ENCODE measurements at regions not wholly inside any gene's neighbourhood (a gene's known extent, or its start where the extent isn't known, plus 50 kb on each side); places are given as distances from the start of the nearest gene placed in this dataset.

GRCh38 chr1:220999872-221000863 lies 120.9 kb downstream of the HLX start:
- TF ChIP-seq GATA2 (IDR thresholded peaks at IDR 0.05; ENCODE audit: low read depth, low read length) (no peak), GATA3 (IDR thresholded peaks at IDR 0.05; ENCODE audit: low read depth, low read length) (no peak)

Measured in SH-SY5Y (cell line).